ENCODE measurements at regions not wholly inside any gene's neighbourhood (a gene's known extent, or its start where the extent isn't known, plus 50 kb on each side); places are given as distances from the start of the nearest gene placed in this dataset.

GRCh38 chr3:150217691-150218090 lies 190.4 kb upstream of the TSC22D2 start:
- TF ChIP-seq SP1 (IDR thresholded peaks at IDR 0.05; ENCODE audit: low read depth, low read length) (no peak), POLR2AphosphoS5 (IDR thresholded peaks at IDR 0.05; ENCODE audit: low read length) (no peak)
